ENCODE measurements at regions not wholly inside any gene's neighbourhood (a gene's known extent, or its start where the extent isn't known, plus 50 kb on each side); places are given as distances from the start of the nearest gene placed in this dataset.

- TF ChIP-seq, protein P1, sequence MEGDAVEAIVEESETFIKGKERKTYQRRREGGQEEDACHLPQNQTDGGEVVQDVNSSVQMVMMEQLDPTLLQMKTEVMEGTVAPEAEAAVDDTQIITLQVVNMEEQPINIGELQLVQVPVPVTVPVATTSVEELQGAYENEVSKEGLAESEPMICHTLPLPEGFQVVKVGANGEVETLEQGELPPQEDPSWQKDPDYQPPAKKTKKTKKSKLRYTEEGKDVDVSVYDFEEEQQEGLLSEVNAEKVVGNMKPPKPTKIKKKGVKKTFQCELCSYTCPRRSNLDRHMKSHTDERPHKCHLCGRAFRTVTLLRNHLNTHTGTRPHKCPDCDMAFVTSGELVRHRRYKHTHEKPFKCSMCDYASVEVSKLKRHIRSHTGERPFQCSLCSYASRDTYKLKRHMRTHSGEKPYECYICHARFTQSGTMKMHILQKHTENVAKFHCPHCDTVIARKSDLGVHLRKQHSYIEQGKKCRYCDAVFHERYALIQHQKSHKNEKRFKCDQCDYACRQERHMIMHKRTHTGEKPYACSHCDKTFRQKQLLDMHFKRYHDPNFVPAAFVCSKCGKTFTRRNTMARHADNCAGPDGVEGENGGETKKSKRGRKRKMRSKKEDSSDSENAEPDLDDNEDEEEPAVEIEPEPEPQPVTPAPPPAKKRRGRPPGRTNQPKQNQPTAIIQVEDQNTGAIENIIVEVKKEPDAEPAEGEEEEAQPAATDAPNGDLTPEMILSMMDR (IDR thresholded peaks at IDR 0.05 in 4 of 5, conservative IDR thresholded peaks at IDR 0.05 in 1 of 5): no peak
- TF ChIP-seq POLR2A (IDR thresholded peaks at IDR 0.05): no peak
Measured at GRCh38 chr12:126191031-126191891, 1126.0 kb downstream of the AACS start.

Data from gastrocnemius medialis (tissue), 4 donors.